GM19025 (cell line): ENCODE measurements at regions not wholly inside any gene's neighbourhood (a gene's known extent, or its start where the extent isn't known, plus 50 kb on each side); places are given as distances from the start of the nearest gene placed in this dataset.

ENCODE experiments used
- ATAC-seq: cut with Tn5 transposase; IDR thresholded peaks from one replicate; pipeline ENCODE4 v1.9.1; 2021; ENCODE audit warnings: mild to moderate bottlenecking, low read depth, moderate library complexity; ENCODE audit not compliant: unreplicated experiment

GRCh38 chr12:131370321-131370720 is 340.6 kb upstream of the SFSWAP start:
- ATAC-seq: no peak

- no peak for ATAC-seq
These were observed 340.0 kb upstream of the SFSWAP start for GRCh38 chr12:131370791-131371347.

GRCh38 chr12:131371401-131372170 is 339.3 kb upstream of the SFSWAP start:
- no peak for ATAC-seq

GRCh38 chr12:131372171-131372475 is 338.8 kb upstream of the SFSWAP start:
- ATAC-seq: no peak

- ATAC-seq: no peak
These were observed 338.1 kb upstream of the SFSWAP start for GRCh38 chr12:131372706-131373195.

GRCh38 chr12:131375261-131375971 is 335.5 kb upstream of the SFSWAP start:
- ATAC-seq: no peak

GRCh38 chr12:131375972-131376345 is 334.9 kb upstream of the SFSWAP start:
- ATAC-seq: no peak

GRCh38 chr12:131378176-131378842 is 332.6 kb upstream of the SFSWAP start:
- no peak for ATAC-seq

- no peak for ATAC-seq
These were observed 331.8 kb upstream of the SFSWAP start for GRCh38 chr12:131378861-131379665.

- no peak for ATAC-seq
These were observed 331.2 kb upstream of the SFSWAP start for GRCh38 chr12:131379738-131380137.

- ATAC-seq: no peak
These were observed 330.5 kb upstream of the SFSWAP start for GRCh38 chr12:131380220-131380964.

- ATAC-seq: no peak
These were observed 329.8 kb upstream of the SFSWAP start for GRCh38 chr12:131380965-131381705.

GRCh38 chr12:131381716-131382430 is 329.0 kb upstream of the SFSWAP start:
- ATAC-seq: no peak

GRCh38 chr12:131383291-131383690 is 327.6 kb upstream of the SFSWAP start:
- ATAC-seq: no peak

GRCh38 chr12:131383741-131384543 is 326.9 kb upstream of the SFSWAP start:
- no peak for ATAC-seq

GRCh38 chr12:131384544-131384855 is 326.4 kb upstream of the SFSWAP start:
- no peak for ATAC-seq

- ATAC-seq: no peak
These were observed 325.4 kb upstream of the SFSWAP start for GRCh38 chr12:131385313-131386166.
